ENCODE measurements at regions not wholly inside any gene's neighbourhood (a gene's known extent, or its start where the extent isn't known, plus 50 kb on each side); places are given as distances from the start of the nearest gene placed in this dataset.

- no TSS peak for BruUV-seq (replicated peaks)
- intact Hi-C loops (cut with micrococcal nuclease; ENCODE audit: unreplicated experiment) = no loop called here
- Histone ChIP-seq H3K36me3 (replicated peaks in 1 of 2; ENCODE audit: control insufficient read depth in 1 of 2, insufficient read depth in 2 of 2, low read length in 2 of 2) (no peaks in the 10 kb centered on the region), H3K4me1 (ENCODE audit: insufficient read depth, low read length) (no peaks in the 10 kb centered on the region), H3K9me3 (ENCODE audit: low read length) (peaks cover 91% of the 10 kb centered on the region), H3K79me2 (ENCODE audit: insufficient read depth, low read length) (no peaks in the 10 kb centered on the region), H2AFZ (ENCODE audit: low read length) (no peak overlapping the region), H3K27ac (ENCODE audit: extremely low read length, insufficient read depth, low read length) (no peak overlapping the region), H3K27me3 (ENCODE audit: control insufficient read depth in 1 of 2, insufficient read depth in 2 of 2, low read length in 2 of 2) (no peaks in the 10 kb centered on the region), H3K4me2 (ENCODE audit: low read depth, low read length) (no peak overlapping the region), H3K4me3 (replicated peaks in 1 of 3; ENCODE audit: insufficient read depth in 1 of 3, low read depth in 2 of 3, low read length in 3 of 3) (no peak overlapping the region), H3K9ac (ENCODE audit: insufficient read depth, low read depth, low read length) (no peak overlapping the region), H4K20me1 (ENCODE audit: insufficient read depth, low read length) (no peaks in the 10 kb centered on the region)
- FAIRE-seq = no peak
- in situ Hi-C loops (cut with HindIII; ENCODE audit: extremely low pct_ligation_motif_present, low pct_unique_long_range_greater_than_20kb) = no loop called here
- ChIA-PET CTCF (ENCODE audit: low intra/inter-chr PET ratio, low total read pairs) (no interaction called here), POLR2A (no interaction called here)
- DNase-seq (ENCODE audit: low spot score) = no peak
- WGBS (ENCODE audit: low lambda C conversion rate) = 6% methylated on average over 3 of the region's 3 CpGs
- ATAC-seq = no peak
- no peak for TF ChIP-seq DDIT3 (CRISPR knock-in tag; IDR thresholded peaks at IDR 0.05)
- TF ChIP-seq U2AF1 (optimal IDR thresholded peaks at IDR 0.05; ENCODE audit: low read depth, low read length) = no peak
- no peak for TF ChIP-seq ZNF276 (CRISPR knock-in tag; IDR thresholded peaks at IDR 0.05; ENCODE audit: low read depth)
- no peak for TF ChIP-seq ZNF691 (CRISPR knock-in tag; IDR thresholded peaks at IDR 0.05; ENCODE audit: borderline replicate concordance, low read depth)
- no peak for TF ChIP-seq ZNF775 (CRISPR knock-in tag; IDR thresholded peaks at IDR 0.05; ENCODE audit: borderline replicate concordance)
- no peak for TF ChIP-seq RXRA (CRISPR knock-in tag; IDR thresholded peaks at IDR 0.05)
- no peak for TF ChIP-seq SNRNP70 (IDR thresholded peaks at IDR 0.05; ENCODE audit: low read depth, low read length)
- no peak for TF ChIP-seq DPF2 (CRISPR knock-in tag; IDR thresholded peaks at IDR 0.05; ENCODE audit: borderline replicate concordance, low read depth)
- TF ChIP-seq ARID3A (IDR thresholded peaks at IDR 0.05; ENCODE audit: low read depth, low read length) = no peak
- no peak for TF ChIP-seq CREB3 (CRISPR knock-in tag; IDR thresholded peaks at IDR 0.05)
- no peak for TF ChIP-seq ZNF678 (CRISPR knock-in tag; IDR thresholded peaks at IDR 0.05)
- TF ChIP-seq STAG1 (CRISPR knock-in tag; IDR thresholded peaks at IDR 0.05) = no peak
- no peak for TF ChIP-seq ZNF383 (CRISPR knock-in tag; IDR thresholded peaks at IDR 0.05; ENCODE audit: borderline replicate concordance)
Observed at GRCh38 chr3:963755-964154, 129.1 kb upstream of the CNTN6 start.

Measured in HepG2 (cell line).